HUES64 (cell line): ENCODE measurements at regions not wholly inside any gene's neighbourhood (a gene's known extent, or its start where the extent isn't known, plus 50 kb on each side); places are given as distances from the start of the nearest gene placed in this dataset.

Experiments used
- H3K27ac ChIP-seq: 2 replicates; pipeline ENCODE4 v1.7.0; 2013; ENCODE audit warnings: low read depth, low read length, inconsistent platforms
- H3K27me3 ChIP-seq: 2 replicates; pipeline ENCODE4 v1.6.1; 2013; ENCODE audit warnings: mild to moderate bottlenecking, low read length; ENCODE audit not compliant: insufficient read depth
- H3K36me3 ChIP-seq: 2 replicates; pipeline ENCODE4 v1.6.1; 2013; ENCODE audit warnings: mild to moderate bottlenecking, low read length; ENCODE audit not compliant: insufficient read depth
- H3K4me1 ChIP-seq: 2 replicates; pipeline ENCODE4 v1.6.1; 2013; ENCODE audit warnings: mild to moderate bottlenecking, low read length, moderate library complexity; ENCODE audit not compliant: insufficient read depth
- H3K4me3 ChIP-seq: 2 replicates; pipeline ENCODE4 v1.5.1; 2013; ENCODE audit warnings: mild to moderate bottlenecking, low read length, moderate library complexity
- H3K9ac ChIP-seq: 2 replicates; pipeline ENCODE4 v1.6.1; 2013; ENCODE audit warnings: mild to moderate bottlenecking, low read depth, low read length
- H3K9me3 ChIP-seq: 2 replicates; pipeline ENCODE4 v1.6.1; 2013; ENCODE audit warnings: low read depth, low read length; ENCODE audit not compliant: insufficient read depth
- WGBS: fragments of 150-250, 120-280 bp; methylation state at CpG from one replicate; pipeline ENCODE4 v1.1.7; 2013; ENCODE audit warnings: missing lambda C conversion rate; 5-methylcytosine and 5-hydroxymethylcytosine counted together

DNA sequence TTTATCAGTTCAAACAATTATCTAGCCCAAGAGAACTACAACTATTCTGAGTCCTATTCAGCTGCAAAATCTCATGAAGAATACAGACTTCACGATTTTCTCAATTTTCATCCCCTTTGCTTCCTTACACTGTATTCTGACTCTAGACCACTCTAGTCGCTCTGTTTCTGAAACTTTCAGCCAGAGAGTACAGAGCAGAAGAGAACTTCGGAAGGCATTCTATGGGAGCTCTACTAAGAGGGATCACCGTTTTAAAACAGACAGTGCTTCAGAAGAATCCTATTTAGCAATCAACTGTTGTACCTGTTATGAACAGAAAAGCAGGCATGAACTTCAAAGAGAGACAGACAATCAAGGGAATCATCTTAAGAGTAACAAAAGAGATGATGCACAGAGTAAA, 419.4 kb downstream of the SHQ1 start:
- Histone ChIP-seq H3K9ac (no peak overlapping the region), H3K36me3 (no peaks in the 10 kb centered on the region), H3K27me3 (no peaks in the 10 kb centered on the region), H3K27ac (no peak overlapping the region), H3K4me1 (peaks cover 39% of the 10 kb centered on the region), H3K4me3 (no peak overlapping the region), H3K9me3 (no peaks in the 10 kb centered on the region)
- 71% methylated on average over 4 of the region's 4 CpGs for whole genome bisulfite sequencing

DNA sequence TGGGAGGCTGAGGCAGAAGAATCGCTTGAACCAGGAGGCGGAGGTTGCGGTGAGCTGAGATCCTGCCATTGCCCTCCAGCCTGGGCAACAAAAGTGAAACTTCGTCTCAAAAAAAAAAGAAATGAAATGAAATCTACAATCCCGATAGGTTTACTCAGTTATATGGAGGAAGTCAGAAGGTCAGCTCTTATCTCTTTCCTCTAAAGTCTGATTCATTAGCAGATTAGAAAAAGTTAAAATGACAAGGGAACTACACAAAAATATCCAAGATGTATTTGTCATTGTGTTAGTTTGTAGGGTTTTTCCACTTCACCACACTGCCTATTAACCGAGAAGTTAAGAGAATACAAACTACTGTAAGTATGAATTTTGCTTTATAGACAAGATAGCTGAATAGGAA, 420.6 kb downstream of the SHQ1 start:
- peaks cover 39% of the 10 kb centered on the region for H3K4me1 ChIP-seq
- H3K9me3 ChIP-seq = no peaks in the 10 kb centered on the region
- no peaks in the 10 kb centered on the region for H3K36me3 ChIP-seq
- WGBS = 94% methylated on average over 4 of the region's 6 CpGs
- H3K9ac ChIP-seq = no peak overlapping the region
- H3K4me3 ChIP-seq = no peak overlapping the region
- no peak overlapping the region for H3K27ac ChIP-seq
- H3K27me3 ChIP-seq = no peaks in the 10 kb centered on the region

DNA sequence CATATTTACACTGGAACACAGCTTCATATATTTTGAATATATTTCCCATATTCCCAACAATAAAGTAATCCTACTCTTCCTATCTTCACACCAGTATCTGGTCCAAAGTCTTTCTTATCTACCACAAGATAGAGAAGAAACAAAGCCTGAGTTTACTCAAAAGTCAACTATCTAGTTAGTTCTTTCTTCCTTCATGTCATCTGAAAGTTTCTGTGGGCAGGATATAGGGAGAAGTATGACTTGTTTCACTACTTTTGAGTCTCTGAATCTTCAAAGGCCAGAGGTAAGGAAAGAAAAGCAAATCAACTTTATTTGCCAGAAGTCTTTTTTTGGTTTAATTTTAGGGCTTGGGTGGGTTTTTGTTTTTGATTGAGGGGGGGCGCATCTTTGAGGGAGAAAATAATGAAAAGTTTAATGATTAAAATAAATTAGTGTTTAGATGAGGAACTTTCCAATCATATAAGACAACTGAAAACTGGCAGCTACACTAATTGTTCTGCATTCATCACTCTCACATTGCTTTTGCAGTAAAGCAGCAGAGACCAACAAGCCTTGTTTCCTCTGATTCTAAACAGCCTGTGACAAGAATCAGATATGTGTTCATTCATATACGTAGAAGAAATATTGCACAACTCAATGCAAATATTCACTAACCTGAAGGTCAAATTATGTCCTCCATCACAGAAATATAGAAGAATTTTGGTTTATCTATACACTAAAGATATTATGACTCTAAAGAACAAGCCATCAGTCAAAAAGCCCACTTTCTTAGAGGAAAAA, 421.4 kb downstream of the SHQ1 start:
- Histone ChIP-seq H3K4me3 (no peak overlapping the region), H3K9me3 (peaks cover 5% of the 10 kb centered on the region; the same call in 1 of the 2 replicates), H3K4me1 (peaks cover 39% of the 10 kb centered on the region), H3K27me3 (no peaks in the 10 kb centered on the region), H3K36me3 (0 out of 2 replicates have a peak, but pooled peaks cover 3% of the 10 kb centered on the region), H3K27ac (no peak overlapping the region), H3K9ac (no peak overlapping the region; the same call in 1 of the 2 replicates)
- 94% methylated on average over 2 of the region's 2 CpGs for WGBS

DNA sequence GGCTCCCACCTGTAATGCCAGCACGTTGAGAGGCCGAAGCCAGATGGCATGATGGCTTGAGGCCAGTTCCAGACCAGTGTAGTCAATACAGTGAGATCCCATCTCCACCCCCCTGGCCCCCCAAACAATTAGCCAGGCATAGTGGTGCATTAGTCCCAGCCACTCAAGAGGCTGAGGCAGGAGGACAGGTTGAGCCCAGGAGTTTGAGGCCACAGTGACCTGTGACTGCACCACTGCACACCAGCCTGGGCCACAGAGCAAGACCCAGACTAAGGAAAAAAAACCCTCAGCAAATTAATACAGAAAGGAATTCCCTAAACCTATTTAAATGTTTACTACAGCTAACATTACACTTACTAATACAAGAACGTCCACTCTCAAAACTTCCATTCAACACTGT, 424.6 kb downstream of the SHQ1 start:
- Histone ChIP-seq H3K27me3 (no peaks in the 10 kb centered on the region), H3K4me3 (no peak overlapping the region), H3K36me3 (0 out of 2 replicates have a peak, but pooled peaks cover 4% of the 10 kb centered on the region), H3K27ac (no peak overlapping the region), H3K9ac (no peak overlapping the region), H3K9me3 (peaks cover 8% of the 10 kb centered on the region; the same call in 1 of the 2 replicates), H3K4me1 (peaks cover 40% of the 10 kb centered on the region)
- WGBS = 94% methylated on average over 3 of the region's 3 CpGs

DNA sequence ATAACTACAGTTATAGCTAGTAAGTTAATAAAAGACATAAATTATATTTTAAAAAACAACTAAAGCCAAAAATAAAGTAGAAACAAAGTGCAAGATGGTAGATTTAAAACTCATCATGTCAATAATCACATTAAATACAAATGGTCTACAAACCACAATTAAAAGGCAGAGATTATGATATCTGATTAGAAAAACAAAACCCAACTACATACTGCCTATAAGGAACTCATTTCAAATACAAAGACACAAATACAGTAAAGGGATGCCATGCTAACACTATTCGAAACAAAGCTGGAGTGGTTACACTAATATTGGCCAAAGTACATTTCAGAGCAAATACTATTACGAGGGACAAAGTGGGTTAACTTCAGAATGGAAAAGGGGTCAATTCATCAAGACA, 426.5 kb downstream of the SHQ1 start:
- no peak overlapping the region for H3K27ac ChIP-seq
- H3K9ac ChIP-seq = no peak overlapping the region
- H3K4me1 ChIP-seq = peaks cover 35% of the 10 kb centered on the region
- H3K9me3 ChIP-seq = peaks cover 8% of the 10 kb centered on the region; the same call in 1 of the 2 replicates
- no peak overlapping the region for H3K4me3 ChIP-seq
- no peaks in the 10 kb centered on the region for H3K27me3 ChIP-seq
- WGBS = 100% methylated on average over 2 of the region's 2 CpGs
- 0 out of 2 replicates have a peak, but pooled peaks cover 4% of the 10 kb centered on the region for H3K36me3 ChIP-seq

DNA sequence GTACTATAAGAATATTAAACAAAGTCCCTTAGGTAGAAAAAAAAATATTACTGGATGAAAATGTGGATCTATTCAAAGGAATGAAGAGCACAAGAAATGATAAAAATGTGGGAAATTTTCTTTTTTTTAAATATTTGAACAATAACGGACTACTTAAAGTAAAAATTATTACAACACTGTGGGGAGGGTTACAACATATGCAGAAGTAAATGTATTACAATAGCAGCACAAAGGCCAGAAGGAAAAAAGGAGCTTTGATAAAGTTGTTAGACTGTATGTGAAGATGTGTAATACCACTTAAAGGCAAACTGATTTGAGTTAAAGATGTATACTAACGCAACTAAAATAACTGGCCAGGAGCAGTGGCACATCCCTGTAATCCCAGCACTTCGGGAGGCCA, 427.1 kb downstream of the SHQ1 start:
- Histone ChIP-seq H3K9ac (no peak overlapping the region), H3K27ac (no peak overlapping the region), H3K36me3 (0 out of 2 replicates have a peak, but pooled peaks cover 4% of the 10 kb centered on the region), H3K4me1 (peaks cover 32% of the 10 kb centered on the region), H3K4me3 (no peak overlapping the region), H3K27me3 (no peaks in the 10 kb centered on the region), H3K9me3 (peaks cover 8% of the 10 kb centered on the region; the same call in 1 of the 2 replicates)
- WGBS = 98% methylated on average over 2 of the region's 3 CpGs

DNA sequence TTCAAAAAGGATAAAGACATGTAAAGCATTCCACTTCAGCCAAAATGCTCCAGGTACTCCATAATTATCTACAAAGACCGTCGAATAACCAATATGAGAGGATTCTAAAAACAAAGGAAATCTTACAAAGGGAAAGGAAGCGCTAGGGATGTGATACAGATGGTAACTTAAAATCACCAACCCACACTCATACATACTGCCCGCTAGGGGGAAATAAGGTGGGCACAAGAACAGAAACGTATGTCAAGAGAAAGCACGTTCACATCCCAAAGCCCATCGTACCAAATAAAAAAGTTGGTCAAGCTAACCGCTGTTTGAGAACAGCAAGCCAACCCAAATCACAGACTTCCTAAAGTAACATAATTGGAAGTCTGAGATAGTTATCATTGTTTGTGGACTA, 429.4 kb downstream of the SHQ1 start:
- Histone ChIP-seq H3K27me3 (no peaks in the 10 kb centered on the region), H3K9ac (no peak overlapping the region), H3K27ac (no peak overlapping the region), H3K4me1 (peaks cover 24% of the 10 kb centered on the region), H3K9me3 (peaks cover 8% of the 10 kb centered on the region; the same call in 1 of the 2 replicates), H3K4me3 (no peak overlapping the region), H3K36me3 (0 out of 2 replicates have a peak, but pooled peaks cover 4% of the 10 kb centered on the region)
- WGBS = 98% methylated on average over 7 of the region's 8 CpGs

DNA sequence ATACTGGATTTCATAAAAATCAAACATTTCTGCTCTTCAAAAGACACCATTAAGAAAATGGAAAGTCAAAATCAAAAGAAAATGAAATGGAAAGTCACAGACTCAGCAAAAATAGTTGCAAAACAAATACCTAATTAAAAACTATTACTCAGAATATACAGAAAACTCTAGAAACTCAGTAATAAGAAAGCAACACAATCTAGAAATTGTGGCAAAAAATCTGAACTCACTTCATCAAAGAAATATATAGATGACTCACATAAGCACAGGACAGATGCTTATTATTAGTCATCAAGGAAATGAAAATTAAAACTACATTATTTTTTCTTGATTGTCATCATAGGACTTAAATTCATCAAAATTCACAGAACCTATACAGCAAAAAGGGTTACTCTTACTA, 430.0 kb downstream of the SHQ1 start:
- no peak overlapping the region for H3K9ac ChIP-seq
- H3K36me3 ChIP-seq = 0 out of 2 replicates have a peak, but pooled peaks cover 4% of the 10 kb centered on the region
- H3K9me3 ChIP-seq = peaks cover 8% of the 10 kb centered on the region; the same call in 1 of the 2 replicates
- peaks cover 30% of the 10 kb centered on the region for H3K4me1 ChIP-seq
- H3K4me3 ChIP-seq = no peak overlapping the region
- H3K27ac ChIP-seq = no peak overlapping the region
- H3K27me3 ChIP-seq = no peaks in the 10 kb centered on the region

DNA sequence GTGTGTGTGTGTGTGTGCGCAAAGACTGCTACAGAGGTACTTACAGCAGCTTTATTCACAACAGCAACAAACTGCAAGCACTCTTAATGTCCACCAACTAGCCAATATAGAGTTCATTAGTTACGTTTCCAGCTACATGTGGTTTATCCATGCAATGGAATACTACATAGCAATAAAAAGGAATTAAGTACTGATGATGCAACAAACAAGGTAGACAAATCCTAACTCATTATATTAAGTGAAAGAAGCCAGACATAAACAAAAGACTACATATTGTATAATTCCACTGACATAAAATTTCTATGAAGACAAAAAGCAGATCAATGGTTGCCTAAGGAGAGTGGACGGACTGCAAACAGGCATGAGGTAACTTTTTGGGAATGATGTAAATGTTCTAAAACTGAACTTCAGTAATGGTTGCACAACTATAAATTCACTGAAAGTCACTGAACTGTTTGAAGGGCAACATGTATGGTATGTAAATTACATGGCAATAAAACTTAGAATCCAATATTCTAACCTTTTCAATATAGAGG, 433.7 kb downstream of the SHQ1 start:
- H3K27ac ChIP-seq = no peak overlapping the region
- H3K4me3 ChIP-seq = no peak overlapping the region
- WGBS = 100% methylated on average over 2 of the region's 3 CpGs
- no peaks in the 10 kb centered on the region for H3K9me3 ChIP-seq
- H3K9ac ChIP-seq = no peak overlapping the region
- H3K36me3 ChIP-seq = no peaks in the 10 kb centered on the region
- H3K27me3 ChIP-seq = no peaks in the 10 kb centered on the region
- H3K4me1 ChIP-seq = peaks cover 52% of the 10 kb centered on the region

DNA sequence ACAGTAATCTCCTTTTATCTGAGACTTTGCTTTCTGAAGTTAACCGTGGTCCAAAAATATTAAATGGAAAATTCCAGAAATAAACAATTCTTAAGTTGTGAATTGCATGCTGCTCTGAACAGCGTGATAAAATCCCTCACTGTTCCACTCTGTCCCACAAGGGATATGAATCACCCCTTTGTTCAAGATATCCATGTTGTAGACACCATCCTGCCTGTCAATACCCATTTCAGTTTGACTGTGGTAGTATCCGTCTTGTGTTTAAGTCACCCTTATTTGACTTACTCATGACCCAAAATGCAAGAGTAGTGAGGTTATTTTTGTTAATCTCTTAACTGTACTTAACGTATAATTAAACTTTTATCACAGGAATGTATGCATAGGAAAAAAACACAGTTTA, 435.0 kb downstream of the SHQ1 start:
- no peaks in the 10 kb centered on the region for H3K36me3 ChIP-seq
- H3K27ac ChIP-seq = no peak overlapping the region
- H3K9ac ChIP-seq = no peak overlapping the region
- no peaks in the 10 kb centered on the region for H3K27me3 ChIP-seq
- H3K9me3 ChIP-seq = no peaks in the 10 kb centered on the region
- H3K4me1 ChIP-seq = peaks cover 49% of the 10 kb centered on the region
- no peak overlapping the region for H3K4me3 ChIP-seq
- WGBS = 92% methylated on average over 3 of the region's 4 CpGs

DNA sequence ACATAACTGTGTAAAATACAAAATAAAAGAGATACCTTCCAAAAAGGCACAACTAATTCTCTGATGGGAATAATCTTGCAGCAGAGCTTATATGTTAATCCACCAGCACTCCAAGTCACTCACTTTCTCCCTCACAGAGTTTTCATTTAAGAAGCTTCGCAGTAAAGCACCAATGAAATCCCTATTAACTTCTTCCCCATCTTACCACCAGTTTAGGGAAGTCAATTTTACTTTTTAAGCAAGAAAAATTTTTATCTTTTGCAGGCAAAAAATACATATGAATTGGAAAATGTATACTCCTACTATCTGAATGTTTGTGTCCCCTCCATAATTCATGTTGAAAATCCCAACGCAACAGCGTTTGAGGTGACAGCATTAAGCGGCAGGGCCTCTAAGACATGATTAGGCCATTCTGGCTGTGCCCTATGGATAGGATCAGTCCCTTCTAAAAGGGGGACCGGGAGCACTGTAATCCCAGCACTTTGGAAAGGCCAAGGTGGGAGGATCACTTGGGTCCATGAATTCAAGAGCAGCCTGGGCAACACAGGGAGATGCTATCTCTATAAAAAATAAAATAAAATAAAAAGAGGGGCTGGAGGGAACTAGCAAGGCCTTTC, 435.8 kb downstream of the SHQ1 start:
- Histone ChIP-seq H3K36me3 (no peaks in the 10 kb centered on the region), H3K4me1 (peaks cover 53% of the 10 kb centered on the region), H3K9ac (no peak overlapping the region), H3K27ac (no peak overlapping the region), H3K4me3 (no peak overlapping the region), H3K27me3 (no peaks in the 10 kb centered on the region), H3K9me3 (no peaks in the 10 kb centered on the region)
- WGBS = 80% methylated on average over 5 of the region's 5 CpGs
